ENCODE measurements at regions not wholly inside any gene's neighbourhood (a gene's known extent, or its start where the extent isn't known, plus 50 kb on each side); places are given as distances from the start of the nearest gene placed in this dataset.

DNA sequence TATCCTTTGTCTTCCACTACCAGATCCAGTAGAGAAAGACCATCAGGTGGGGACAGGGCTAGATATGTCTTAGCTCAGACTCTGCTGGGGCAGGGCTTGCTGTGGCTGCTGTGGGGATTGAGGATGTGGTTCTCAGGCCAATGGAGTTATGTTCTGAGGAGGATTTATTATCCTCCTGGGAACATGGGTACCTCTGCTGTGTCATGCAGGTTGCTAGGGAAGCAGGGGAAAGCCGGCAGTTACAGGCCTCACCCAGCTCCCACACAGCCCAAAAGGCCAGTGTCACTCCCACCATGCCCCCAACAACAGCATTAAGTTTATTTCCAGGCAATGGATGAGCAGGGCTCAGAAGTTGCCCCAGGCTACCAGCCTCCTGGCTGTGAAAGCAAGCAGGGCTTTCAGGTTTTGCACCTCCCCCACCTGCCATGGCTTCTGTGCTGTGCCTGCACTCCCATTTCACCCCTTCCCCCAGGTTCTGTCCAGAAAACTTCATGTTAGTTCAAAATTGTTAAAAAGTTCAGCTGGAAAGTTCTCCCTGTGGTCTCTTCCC lies 879.9 kb downstream of the ARAP2 start:
- no peak for TF ChIP-seq POLR2A (IDR thresholded peaks at IDR 0.05)
- TF ChIP-seq EP300 (IDR thresholded peaks at IDR 0.05), result no peak
- TF ChIP-seq, protein P1, sequence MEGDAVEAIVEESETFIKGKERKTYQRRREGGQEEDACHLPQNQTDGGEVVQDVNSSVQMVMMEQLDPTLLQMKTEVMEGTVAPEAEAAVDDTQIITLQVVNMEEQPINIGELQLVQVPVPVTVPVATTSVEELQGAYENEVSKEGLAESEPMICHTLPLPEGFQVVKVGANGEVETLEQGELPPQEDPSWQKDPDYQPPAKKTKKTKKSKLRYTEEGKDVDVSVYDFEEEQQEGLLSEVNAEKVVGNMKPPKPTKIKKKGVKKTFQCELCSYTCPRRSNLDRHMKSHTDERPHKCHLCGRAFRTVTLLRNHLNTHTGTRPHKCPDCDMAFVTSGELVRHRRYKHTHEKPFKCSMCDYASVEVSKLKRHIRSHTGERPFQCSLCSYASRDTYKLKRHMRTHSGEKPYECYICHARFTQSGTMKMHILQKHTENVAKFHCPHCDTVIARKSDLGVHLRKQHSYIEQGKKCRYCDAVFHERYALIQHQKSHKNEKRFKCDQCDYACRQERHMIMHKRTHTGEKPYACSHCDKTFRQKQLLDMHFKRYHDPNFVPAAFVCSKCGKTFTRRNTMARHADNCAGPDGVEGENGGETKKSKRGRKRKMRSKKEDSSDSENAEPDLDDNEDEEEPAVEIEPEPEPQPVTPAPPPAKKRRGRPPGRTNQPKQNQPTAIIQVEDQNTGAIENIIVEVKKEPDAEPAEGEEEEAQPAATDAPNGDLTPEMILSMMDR (IDR thresholded peaks at IDR 0.05), result no peak
- no peak for TF ChIP-seq POLR2AphosphoS5 (IDR thresholded peaks at IDR 0.05)
- no peaks in the 10 kb centered on the region for H3K27me3 ChIP-seq
- no peaks in the 10 kb centered on the region for H3K36me3 ChIP-seq
- no peaks in the 10 kb centered on the region for H3K4me1 ChIP-seq
- ATAC-seq (ENCODE audit: low FRiP score in 2 of 2) (no peak), DNase-seq (no peak)
- 100% methylated on average over 1 of the region's 1 CpG; no CpG with 5 or more reads in 1 of the 2 donors for WGBS, 2 donors
- no peaks in the 10 kb centered on the region for H3K9me3 ChIP-seq
- H3K4me3 ChIP-seq, result no peak overlapping the region
- no peak overlapping the region for H3K27ac ChIP-seq

GRCh38 chr4:35365186-35365585 lies 879.1 kb downstream of the ARAP2 start:
- H3K4me1 ChIP-seq, result no peaks in the 10 kb centered on the region
- 80 to 83% methylated on average over 1 of the region's 1 CpG for WGBS, 2 donors
- H3K4me3 ChIP-seq, result no peak overlapping the region
- no peak for TF ChIP-seq EP300 (IDR thresholded peaks at IDR 0.05)
- no peak for TF ChIP-seq POLR2AphosphoS5 (IDR thresholded peaks at IDR 0.05)
- TF ChIP-seq, protein P1 (IDR thresholded peaks at IDR 0.05), result no peak
- no peak for TF ChIP-seq POLR2A (IDR thresholded peaks at IDR 0.05)
- no peak overlapping the region for H3K27ac ChIP-seq
- H3K27me3 ChIP-seq, result no peaks in the 10 kb centered on the region
- no peaks in the 10 kb centered on the region for H3K36me3 ChIP-seq
- ATAC-seq (ENCODE audit: low FRiP score in 2 of 2), result no peak
- H3K9me3 ChIP-seq, result no peaks in the 10 kb centered on the region
- DNase-seq, result no peak

DNA sequence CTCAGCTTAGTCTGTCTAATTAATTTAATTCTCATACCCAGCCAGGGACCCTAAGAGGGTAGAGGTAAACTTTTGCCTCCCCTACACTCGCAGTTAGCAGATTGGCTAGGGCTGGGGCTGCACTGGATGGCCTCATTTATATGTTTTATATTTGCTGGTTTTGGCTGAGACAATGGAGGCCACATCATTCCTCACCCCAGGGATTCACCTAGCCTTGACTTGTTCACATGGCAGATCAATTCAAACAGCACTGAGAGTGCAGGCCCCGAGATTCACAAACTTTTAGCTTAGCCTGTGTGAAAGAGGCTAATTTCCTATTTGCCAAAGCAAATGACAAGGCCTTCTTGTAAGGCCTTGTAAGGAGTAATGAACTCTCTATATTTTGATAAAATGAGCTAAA lies 844.4 kb downstream of the ARAP2 start:
- Histone ChIP-seq H3K27ac (no peak overlapping the region), H3K9me3 (no peaks in the 10 kb centered on the region), H3K4me3 (no peak overlapping the region), H3K27me3 (no peaks in the 10 kb centered on the region), H3K36me3 (no peaks in the 10 kb centered on the region), H3K4me1 (no peaks in the 10 kb centered on the region)
- TF ChIP-seq, protein P1 (IDR thresholded peaks at IDR 0.05), result no peak
- no peak for DNase-seq
- no peak for ATAC-seq (ENCODE audit: low FRiP score in 2 of 2)
- WGBS, 2 donors, result 57 to 75% methylated on average over 2 of the region's 2 CpGs

- TF ChIP-seq POLR2A (IDR thresholded peaks at IDR 0.05), result no peak
- TF ChIP-seq, protein P1 (IDR thresholded peaks at IDR 0.05), result no peak
- TF ChIP-seq POLR2AphosphoS5 (IDR thresholded peaks at IDR 0.05), result no peak
- no peak for TF ChIP-seq EP300 (IDR thresholded peaks at IDR 0.05)
- ATAC-seq (ENCODE audit: low FRiP score in 2 of 2) (no peak), DNase-seq (no peak)
- no peaks in the 10 kb centered on the region for H3K27me3 ChIP-seq
- 80 to 88% methylated on average over 1 of the region's 1 CpG for WGBS, 2 donors
- no peak overlapping the region for H3K27ac ChIP-seq
- no peaks in the 10 kb centered on the region for H3K9me3 ChIP-seq
- no peak overlapping the region for H3K4me3 ChIP-seq
- H3K36me3 ChIP-seq, result no peaks in the 10 kb centered on the region
- H3K4me1 ChIP-seq, result no peaks in the 10 kb centered on the region
These were observed 821.2 kb downstream of the ARAP2 start for GRCh38 chr4:35423104-35423503.

DNA sequence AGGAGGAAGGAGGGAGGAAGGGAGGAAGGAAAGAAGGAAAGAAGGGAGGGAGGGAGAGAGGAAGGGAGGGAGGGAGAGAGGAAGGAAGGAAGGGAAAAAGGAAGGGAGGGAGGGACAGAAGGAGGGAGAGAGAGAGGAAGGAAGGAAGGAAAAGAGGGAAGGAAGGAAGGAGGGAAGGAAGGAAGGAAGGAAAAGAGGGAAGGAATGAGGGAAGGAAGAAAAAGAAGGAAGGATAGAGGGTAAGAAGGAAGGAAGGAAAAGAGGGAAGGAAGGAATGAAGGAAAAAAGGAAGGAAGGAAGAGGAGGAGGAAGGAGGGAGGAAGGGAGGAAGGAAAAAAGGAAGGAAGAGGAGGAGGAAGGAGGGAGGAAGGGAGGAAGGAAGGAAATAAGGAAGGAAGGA lies 796.8 kb downstream of the ARAP2 start:
- H3K4me3 ChIP-seq, result no peak overlapping the region
- TF ChIP-seq EP300 (IDR thresholded peaks at IDR 0.05), result no peak
- TF ChIP-seq POLR2AphosphoS5 (IDR thresholded peaks at IDR 0.05), result no peak
- no peak for TF ChIP-seq POLR2A (IDR thresholded peaks at IDR 0.05)
- TF ChIP-seq, protein P1 (IDR thresholded peaks at IDR 0.05), result no peak
- ATAC-seq (ENCODE audit: low FRiP score in 2 of 2), result no peak
- no peaks in the 10 kb centered on the region for H3K27me3 ChIP-seq
- H3K36me3 ChIP-seq, result no peaks in the 10 kb centered on the region
- peaks cover 0 to 7% (median 3%) of the 10 kb centered on the region in 4 donors for H3K9me3 ChIP-seq
- no peaks in the 10 kb centered on the region for H3K4me1 ChIP-seq
- no peak for DNase-seq
- H3K27ac ChIP-seq, result no peak overlapping the region
